ENCODE measurements at regions not wholly inside any gene's neighbourhood (a gene's known extent, or its start where the extent isn't known, plus 50 kb on each side); places are given as distances from the start of the nearest gene placed in this dataset.
"Not testable (repeated sequence)": the region's sequence is repeated elsewhere in the genome, so short reads cannot be mapped to it uniquely, and the experiment has no call there.

- DNase-seq (ENCODE audit: low read depth in 4 of 4, low spot score in 1 of 4): no peak
These were observed 104.9 kb upstream of the C14orf180 start for GRCh38 chr14:104474495-104475213.

- DNase-seq (ENCODE audit: low read depth in 4 of 4, low spot score in 1 of 4): no peak
These were observed 104.3 kb upstream of the C14orf180 start for GRCh38 chr14:104475256-104475655.

- DNase-seq (ENCODE audit: low read depth in 4 of 4, low spot score in 1 of 4): no peak
These were observed 103.8 kb upstream of the C14orf180 start for GRCh38 chr14:104475802-104476201.

- DNase-seq (ENCODE audit: low read depth in 4 of 4, low spot score in 1 of 4): no peak
These were observed 103.1 kb upstream of the C14orf180 start for GRCh38 chr14:104476437-104476836.

GRCh38 chr14:104477117-104477623 lies 102.4 kb upstream of the C14orf180 start:
- no peak for DNase-seq (ENCODE audit: low read depth in 4 of 4, low spot score in 1 of 4)

DNA sequence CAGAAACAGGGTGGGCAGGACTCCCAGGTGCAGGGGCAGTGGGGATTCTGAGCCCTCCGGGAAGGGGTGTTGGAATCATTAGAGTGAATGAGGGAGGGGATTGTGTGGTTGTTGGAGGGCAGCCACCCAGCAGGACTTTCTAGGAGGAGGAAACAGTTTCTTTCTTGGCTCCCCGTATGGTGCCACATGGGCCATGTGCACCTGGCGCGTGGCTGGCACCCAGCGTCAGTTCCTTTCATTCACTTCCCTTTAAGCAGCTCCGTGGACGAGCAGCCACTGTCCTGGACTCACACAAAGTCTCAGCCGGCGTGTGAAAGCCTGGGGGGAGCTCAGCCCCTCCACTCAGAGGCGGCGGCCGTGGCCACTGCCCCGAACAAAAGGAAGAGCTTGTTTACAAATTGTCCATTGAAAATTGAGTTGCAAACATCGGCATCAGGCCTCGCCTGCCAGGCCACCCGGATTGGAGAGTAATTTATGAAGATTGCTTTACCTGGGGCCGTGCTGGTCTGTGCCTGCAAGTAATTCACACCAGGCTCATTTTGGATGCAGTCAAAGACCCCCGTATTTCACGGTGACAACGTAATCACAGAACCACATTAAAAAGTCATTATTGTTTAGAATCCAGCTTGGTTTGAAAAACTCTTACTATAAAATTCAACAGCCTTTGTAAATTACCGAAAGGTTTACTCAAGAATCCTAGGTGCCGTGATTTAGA lies 101.7 kb upstream of the C14orf180 start:
- DNase-seq (ENCODE audit: low read depth in 4 of 4, low spot score in 1 of 4): no peak

DNA sequence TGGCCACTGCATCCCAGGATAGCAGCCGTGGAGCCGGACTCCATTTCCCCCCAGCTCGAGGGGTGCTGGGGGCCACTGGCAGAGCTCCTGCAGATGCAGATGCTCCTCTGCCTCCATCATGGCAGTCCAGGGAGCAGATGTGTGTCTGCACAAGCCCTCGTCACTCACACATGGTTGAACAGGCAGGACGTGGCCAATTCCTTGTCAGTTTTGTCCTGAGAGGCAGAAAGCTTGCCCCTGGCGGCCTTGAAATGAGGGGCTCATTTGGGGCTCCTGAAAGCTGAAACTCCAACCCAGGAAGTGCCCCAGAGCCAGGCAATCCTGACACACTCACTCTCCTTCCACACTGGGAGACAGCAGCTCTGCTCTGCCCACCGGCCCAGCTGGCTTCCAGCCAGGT lies 100.9 kb upstream of the C14orf180 start:
- no peak for DNase-seq (ENCODE audit: low read depth in 4 of 4, low spot score in 1 of 4)

GRCh38 chr14:104479901-104480300 lies 99.7 kb upstream of the C14orf180 start:
- DNase-seq (ENCODE audit: low read depth in 4 of 4, low spot score in 1 of 4): no peak

- DNase-seq (ENCODE audit: low read depth in 4 of 4, low spot score in 1 of 4): no peak
These were observed 98.2 kb upstream of the C14orf180 start for GRCh38 chr14:104481323-104481722.

GRCh38 chr14:104482017-104482416 lies 97.5 kb upstream of the C14orf180 start:
- DNase-seq (ENCODE audit: low read depth in 4 of 4, low spot score in 1 of 4): not testable (repeated sequence)

- no peak for DNase-seq (ENCODE audit: low read depth in 4 of 4, low spot score in 1 of 4)
These were observed 93.2 kb upstream of the C14orf180 start for GRCh38 chr14:104486222-104486923.

DNA sequence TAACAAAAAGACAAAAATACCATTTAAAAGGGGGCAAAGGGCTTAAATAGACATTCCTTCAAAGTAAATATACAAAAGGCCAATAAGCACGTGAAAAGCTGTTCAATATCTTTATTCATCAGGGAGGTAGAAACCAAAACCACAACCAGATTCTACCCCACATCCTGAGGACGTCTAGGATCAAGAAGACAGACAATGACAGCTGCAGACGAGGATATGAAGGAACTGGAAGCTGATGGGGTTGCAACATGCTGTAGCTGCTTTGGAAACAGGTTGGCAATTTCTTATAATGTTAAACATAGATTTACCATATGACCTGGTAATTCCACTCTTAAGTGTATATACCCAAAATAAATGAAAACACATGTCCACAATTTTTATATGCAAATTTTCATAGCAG lies 85.1 kb upstream of the C14orf180 start:
- no peak for DNase-seq (ENCODE audit: low read depth in 4 of 4, low spot score in 1 of 4)

DNA sequence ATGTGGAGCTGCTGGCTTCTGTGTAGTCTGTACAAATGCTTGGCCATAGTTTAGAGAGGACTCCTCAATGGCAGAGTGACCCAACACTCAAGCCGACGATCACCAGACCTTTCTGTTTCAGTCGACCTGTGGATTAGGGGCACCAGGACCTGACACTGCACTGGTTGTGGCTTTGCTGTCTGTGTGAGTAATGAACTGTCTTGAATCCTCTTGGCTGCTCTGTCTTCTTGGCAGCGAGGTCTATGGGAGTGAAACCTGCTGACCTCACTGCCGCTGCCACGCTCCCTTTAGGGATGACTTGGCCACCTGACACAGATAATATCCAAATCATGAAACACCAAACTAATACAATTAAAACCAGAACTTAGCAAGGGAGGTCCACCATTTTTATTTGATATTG lies 83.5 kb upstream of the C14orf180 start:
- no peak for DNase-seq (ENCODE audit: low read depth in 4 of 4, low spot score in 1 of 4)

GRCh38 chr14:104499784-104500760 lies 79.5 kb upstream of the C14orf180 start:
- DNase-seq (ENCODE audit: low read depth in 4 of 4, low spot score in 1 of 4): no peak

DNA sequence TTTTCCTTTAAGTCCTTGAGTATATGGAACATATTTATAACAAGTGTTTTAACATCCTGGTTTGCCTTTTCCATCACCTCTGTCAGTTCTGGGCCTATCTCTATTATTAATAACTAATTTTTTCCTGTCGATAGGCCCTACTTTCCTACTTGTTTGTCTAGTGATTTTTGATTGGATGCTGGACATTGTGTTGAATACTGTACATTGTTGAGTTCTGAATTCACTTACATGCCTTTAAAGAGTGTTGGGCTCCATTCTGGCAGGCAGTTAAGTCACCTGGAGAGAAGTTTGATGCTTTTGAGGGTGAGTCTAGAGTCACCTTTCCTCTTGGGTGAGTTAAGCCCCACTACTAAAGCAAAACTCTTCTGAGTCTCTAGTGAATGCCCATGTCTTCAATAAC lies 77.5 kb upstream of the C14orf180 start:
- DNase-seq (ENCODE audit: low read depth in 4 of 4, low spot score in 1 of 4): no peak

GRCh38 chr14:104503691-104504090 lies 75.9 kb upstream of the C14orf180 start:
- no peak for DNase-seq (ENCODE audit: low read depth in 4 of 4, low spot score in 1 of 4)

DNA sequence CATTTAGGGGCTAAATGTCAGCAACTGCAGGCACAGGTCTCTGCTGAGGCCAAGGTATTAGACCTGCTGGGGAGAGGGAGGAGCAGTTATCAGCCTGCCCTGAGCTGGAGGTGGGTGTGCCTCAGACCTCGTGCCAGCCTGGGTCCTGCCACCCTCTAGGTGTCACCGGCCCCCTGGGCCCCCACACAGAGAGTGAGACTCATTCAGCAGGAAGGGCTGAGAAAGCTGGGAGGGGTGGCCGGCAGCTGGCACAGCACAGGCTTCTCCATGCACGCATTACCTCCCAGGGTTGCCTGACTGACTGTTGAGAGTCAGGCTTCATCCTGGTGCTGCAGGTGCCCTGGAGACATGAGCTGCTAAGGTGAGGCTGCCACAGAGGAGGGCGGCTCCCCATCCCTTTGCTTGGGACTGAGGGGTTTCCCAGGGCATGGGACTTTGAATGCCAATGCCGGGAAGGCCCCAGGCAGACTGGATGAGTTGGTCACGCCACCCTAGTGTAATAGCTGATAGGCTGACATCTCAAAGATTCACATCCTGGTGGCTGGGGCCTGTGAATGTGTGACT lies 75.3 kb upstream of the C14orf180 start:
- DNase-seq (ENCODE audit: low read depth in 4 of 4, low spot score in 1 of 4): no peak

GRCh38 chr14:104505085-104506074 lies 74.2 kb upstream of the C14orf180 start:
- DNase-seq (ENCODE audit: low read depth in 4 of 4, low spot score in 1 of 4): no peak

All from stimulated activated CD4-positive, alpha-beta T cell treated with anti-CD3 and anti-CD28 coated beads, Interleukin-1b, Interleukin-23, amount 100 ng/mL, for 24 hours (primary cell).